ENCODE measurements at regions not wholly inside any gene's neighbourhood (a gene's known extent, or its start where the extent isn't known, plus 50 kb on each side); places are given as distances from the start of the nearest gene placed in this dataset.

GRCh38 chr2:173652311-173652710 is 297.6 kb downstream of the CDCA7 start:
- no peak for TF ChIP-seq CTCF (IDR thresholded peaks at IDR 0.05)
- no peak for DNase-seq
- Histone ChIP-seq H3K27ac (peak overlapping the region; percentile 25), H3K36me3 (no peaks in the 10 kb centered on the region), H3K4me3 (no peak overlapping the region), H3K9ac (ENCODE audit: low read depth in 2 of 2, low read length in 2 of 2) (no peak overlapping the region), H3K27me3 (no peaks in the 10 kb centered on the region), H3K9me3 (no peaks in the 10 kb centered on the region), H3K4me1 (no peaks in the 10 kb centered on the region)
- intact Hi-C loops (cut with DNase I): no loop called here

GRCh38 chr2:173652767-173653431 is 298.2 kb downstream of the CDCA7 start:
- Histone ChIP-seq H3K9ac (ENCODE audit: low read depth in 2 of 2, low read length in 2 of 2) (no peak overlapping the region), H3K36me3 (no peaks in the 10 kb centered on the region), H3K4me1 (no peaks in the 10 kb centered on the region), H3K27ac (peak overlapping the region; percentile 25), H3K27me3 (no peaks in the 10 kb centered on the region), H3K4me3 (no peak overlapping the region), H3K9me3 (no peaks in the 10 kb centered on the region)
- DNase-seq: no peak
- intact Hi-C loops (cut with DNase I): no loop called here
- TF ChIP-seq CTCF (IDR thresholded peaks at IDR 0.05): no peak

GRCh38 chr2:173653432-173653805 is 298.7 kb downstream of the CDCA7 start:
- H3K4me1 ChIP-seq: no peaks in the 10 kb centered on the region
- TF ChIP-seq CTCF (IDR thresholded peaks at IDR 0.05): no peak
- no peaks in the 10 kb centered on the region for H3K36me3 ChIP-seq
- no peaks in the 10 kb centered on the region for H3K9me3 ChIP-seq
- H3K27me3 ChIP-seq: no peaks in the 10 kb centered on the region
- DNase-seq: no peak
- H3K27ac ChIP-seq: no peak overlapping the region
- H3K9ac ChIP-seq (ENCODE audit: low read depth in 2 of 2, low read length in 2 of 2): no peak overlapping the region
- no peak overlapping the region for H3K4me3 ChIP-seq
- intact Hi-C loops (cut with DNase I): no loop called here

- Histone ChIP-seq H3K27ac (no peak overlapping the region), H3K27me3 (no peaks in the 10 kb centered on the region), H3K9ac (ENCODE audit: low read depth in 2 of 2, low read length in 2 of 2) (no peak overlapping the region), H3K4me1 (no peaks in the 10 kb centered on the region), H3K36me3 (no peaks in the 10 kb centered on the region), H3K4me3 (no peak overlapping the region), H3K9me3 (no peaks in the 10 kb centered on the region)
- no peak for DNase-seq
- intact Hi-C loops (cut with DNase I): no loop called here
- TF ChIP-seq CTCF (IDR thresholded peaks at IDR 0.05): no peak
Observed at GRCh38 chr2:173654161-173654895, 299.7 kb downstream of the CDCA7 start.

GRCh38 chr2:173654896-173655265 is 300.2 kb downstream of the CDCA7 start:
- H3K27ac ChIP-seq: no peak overlapping the region
- H3K9me3 ChIP-seq: no peaks in the 10 kb centered on the region
- intact Hi-C loops (cut with DNase I): no loop called here
- no peak for DNase-seq
- TF ChIP-seq CTCF (IDR thresholded peaks at IDR 0.05): no peak
- no peaks in the 10 kb centered on the region for H3K36me3 ChIP-seq
- H3K4me3 ChIP-seq: no peak overlapping the region
- no peaks in the 10 kb centered on the region for H3K4me1 ChIP-seq
- no peaks in the 10 kb centered on the region for H3K27me3 ChIP-seq
- no peak overlapping the region for H3K9ac ChIP-seq (ENCODE audit: low read depth in 2 of 2, low read length in 2 of 2)

Measured in colonic mucosa (tissue), 4 donors.